ENCODE measurements at regions not wholly inside any gene's neighbourhood (a gene's known extent, or its start where the extent isn't known, plus 50 kb on each side); places are given as distances from the start of the nearest gene placed in this dataset.

DNA sequence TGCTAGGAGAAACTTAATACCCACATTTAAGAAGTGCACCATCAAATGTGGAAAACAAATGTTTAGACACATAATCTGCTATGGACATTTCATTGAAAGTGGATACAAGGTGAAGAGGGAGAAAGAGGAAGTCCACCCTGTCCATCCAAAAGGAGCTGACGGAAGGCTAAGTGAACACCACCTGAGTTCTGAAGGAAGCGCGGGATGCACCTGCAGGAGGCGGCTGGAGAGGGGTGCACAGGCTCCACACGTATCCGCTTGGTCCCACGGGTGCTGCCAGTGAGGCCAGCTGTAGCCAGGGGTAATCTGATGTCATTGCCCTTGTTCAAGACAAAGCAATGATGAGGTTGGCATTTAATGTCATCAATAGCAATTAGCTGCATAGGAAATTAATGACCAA lies 75.9 kb upstream of the TMEM18 start:
- DNase-seq (ENCODE audit: low spot score) = no peak

GRCh38 chr2:751474-751873 lies 74.3 kb upstream of the TMEM18 start:
- DNase-seq (ENCODE audit: low spot score) = no peak

- DNase-seq (ENCODE audit: low spot score) = no peak
Observed at GRCh38 chr2:750628-751027, 73.4 kb upstream of the TMEM18 start.

GRCh38 chr2:747762-748351 lies 70.7 kb upstream of the TMEM18 start:
- no peak for DNase-seq (ENCODE audit: low spot score)

- no peak for DNase-seq (ENCODE audit: low spot score)
Observed at GRCh38 chr2:746697-747096, 69.5 kb upstream of the TMEM18 start.

GRCh38 chr2:744088-744487 lies 66.9 kb upstream of the TMEM18 start:
- no peak for DNase-seq (ENCODE audit: low spot score)

- DNase-seq (ENCODE audit: low spot score) = no peak
Observed at GRCh38 chr2:742221-742620, 65.0 kb upstream of the TMEM18 start.

- no peak for DNase-seq (ENCODE audit: low spot score)
Observed at GRCh38 chr2:741195-741496, 63.9 kb upstream of the TMEM18 start.

- peak; percentile 83 for DNase-seq (ENCODE audit: low spot score)
Observed at GRCh38 chr2:740322-741194, 63.4 kb upstream of the TMEM18 start.

DNA sequence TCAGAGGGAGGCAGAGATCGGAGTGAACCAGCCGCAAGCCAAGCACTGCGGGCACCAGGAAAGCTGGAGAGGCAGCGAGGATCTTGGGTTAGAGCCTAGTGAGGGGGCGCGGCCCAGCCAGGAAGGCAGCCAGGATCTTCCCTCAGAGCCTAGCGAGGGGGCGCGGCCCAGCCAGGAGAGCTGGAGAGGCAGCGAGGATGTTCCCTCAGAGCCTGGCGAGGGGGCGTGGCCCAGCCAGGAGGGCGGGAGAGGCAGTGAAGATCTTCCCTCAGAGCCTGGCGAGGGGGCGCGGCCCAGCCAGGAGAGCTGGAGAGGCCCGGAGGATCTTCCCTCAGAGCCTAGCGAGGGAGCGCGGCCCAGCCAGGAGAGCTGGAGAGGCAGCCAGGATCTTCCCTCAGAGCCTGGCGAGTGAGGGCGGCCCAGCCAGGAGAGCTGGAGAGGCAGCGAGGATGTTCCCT lies 62.7 kb upstream of the TMEM18 start:
- peak; percentile 39 for DNase-seq (ENCODE audit: low spot score)

GRCh38 chr2:736939-737338 lies 59.7 kb upstream of the TMEM18 start:
- no peak for DNase-seq (ENCODE audit: low spot score)

DNA sequence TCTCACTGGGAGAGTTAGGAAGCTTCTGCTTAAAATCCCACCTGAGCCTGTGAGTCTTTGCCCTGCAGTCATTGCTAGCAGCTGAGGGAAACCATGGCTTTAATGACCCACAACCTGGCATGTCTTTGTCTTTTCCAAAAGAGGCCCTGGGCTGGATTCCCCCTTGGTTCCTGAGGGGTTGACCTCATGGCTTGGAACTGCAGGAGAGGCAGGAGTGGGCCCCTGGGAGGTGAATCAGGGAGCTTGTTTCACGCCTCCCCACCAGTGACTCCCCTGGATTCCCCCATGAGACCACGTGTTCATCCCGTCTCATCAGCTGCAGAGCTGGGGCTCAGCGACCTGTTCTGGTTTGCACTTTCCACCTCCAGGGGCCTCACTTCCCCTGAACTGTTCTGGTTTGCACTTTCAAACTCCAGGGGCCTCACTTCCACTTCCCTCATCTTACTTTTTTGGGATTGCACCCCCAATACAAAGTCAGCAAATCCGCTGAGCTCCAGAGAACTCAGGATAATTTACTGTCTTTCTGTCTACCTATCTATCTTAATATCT lies 58.5 kb upstream of the TMEM18 start:
- DNase-seq (ENCODE audit: low spot score) = no peak

DNA sequence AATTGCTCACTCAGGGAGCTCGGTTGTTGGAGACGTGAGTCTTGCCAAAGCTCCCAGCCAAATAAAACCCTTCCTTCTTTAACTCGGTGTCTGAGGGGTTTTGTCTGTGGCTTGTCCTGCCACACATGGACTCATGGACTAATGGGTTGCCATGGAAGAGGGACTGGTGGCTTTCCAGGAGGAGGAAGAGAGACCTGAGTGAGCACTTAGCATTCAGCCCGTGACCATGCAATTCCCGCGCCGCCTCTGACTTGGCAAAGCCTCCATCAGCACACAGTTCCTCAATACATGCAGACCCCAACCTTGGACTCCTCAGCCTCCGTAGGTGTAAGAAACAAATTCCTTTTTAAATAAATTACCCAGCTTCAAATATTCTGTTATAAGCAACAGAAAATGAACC lies 57.3 kb upstream of the TMEM18 start:
- DNase-seq (ENCODE audit: low spot score) = no peak

- DNase-seq (ENCODE audit: low spot score) = no peak
Observed at GRCh38 chr2:733495-733894, 56.3 kb upstream of the TMEM18 start.

DNA sequence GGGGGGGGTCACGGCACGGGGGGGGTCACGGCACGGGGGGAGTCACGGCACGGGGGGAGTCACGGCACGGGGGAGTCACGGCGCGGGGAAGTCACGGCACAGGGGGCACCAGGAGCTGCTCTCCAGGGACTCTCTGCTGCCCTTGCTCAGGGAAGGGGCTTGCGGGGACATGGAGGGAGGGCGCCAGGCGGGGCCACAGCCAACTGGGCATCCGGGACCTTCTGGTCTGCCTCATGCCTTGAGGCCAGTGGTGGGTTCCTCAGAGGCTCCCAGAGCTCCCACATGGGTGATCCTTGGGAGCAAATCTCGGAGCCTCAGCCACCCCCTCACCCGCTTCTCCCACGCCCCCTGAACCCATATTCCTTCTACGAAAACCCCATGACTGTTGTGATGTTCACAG lies 55.8 kb upstream of the TMEM18 start:
- no peak for DNase-seq (ENCODE audit: low spot score)

DNA sequence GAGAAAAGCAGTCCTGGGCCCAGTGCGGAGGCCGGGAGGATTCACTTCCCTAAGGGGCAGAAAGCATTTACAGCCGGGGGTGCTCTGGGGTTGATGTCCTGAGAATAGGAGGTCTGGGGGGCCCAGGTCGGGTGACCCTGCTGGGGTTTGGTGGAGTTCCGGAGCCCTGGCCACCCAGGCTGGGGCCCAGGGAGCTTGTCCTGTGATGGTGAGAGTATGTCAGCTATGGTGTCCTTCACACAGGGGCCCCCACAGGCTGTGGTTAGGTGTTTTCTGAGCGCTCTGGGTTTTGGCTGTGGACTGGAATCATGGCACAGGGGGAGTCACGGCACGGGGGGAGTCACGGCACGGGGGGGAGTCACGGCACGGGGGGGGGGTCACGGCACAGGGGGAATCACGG lies 54.5 kb upstream of the TMEM18 start:
- no peak for DNase-seq (ENCODE audit: low spot score)

- no peak for DNase-seq (ENCODE audit: low spot score)
Observed at GRCh38 chr2:729376-729861, 52.2 kb upstream of the TMEM18 start.

DNA sequence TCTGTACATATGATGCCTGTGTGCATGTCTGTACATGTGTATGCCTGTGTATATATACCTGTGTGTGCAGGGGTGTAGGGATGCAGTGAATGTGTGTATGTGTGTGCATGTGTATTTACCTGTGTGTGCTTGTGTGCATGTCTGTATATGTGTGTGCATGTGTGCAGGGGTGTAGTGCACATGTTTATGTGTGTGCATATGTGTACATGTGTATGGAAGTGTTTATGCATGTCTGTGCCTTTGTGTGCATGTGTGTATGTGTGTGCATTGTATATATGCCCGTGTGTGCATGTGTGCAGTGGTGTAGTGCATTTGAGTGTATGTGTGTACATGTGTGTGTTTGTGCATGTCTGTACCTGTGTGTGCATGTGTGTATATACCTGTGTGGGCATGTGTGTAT lies 51.0 kb upstream of the TMEM18 start:
- no peak for DNase-seq (ENCODE audit: low spot score)

GRCh38 chr2:727071-727470 lies 49.9 kb upstream of the TMEM18 start:
- DNase-seq (ENCODE audit: low spot score) = no peak

Data from LoVo (cell line).